G401 (cell line): ENCODE measurements at regions not wholly inside any gene's neighbourhood (a gene's known extent, or its start where the extent isn't known, plus 50 kb on each side); places are given as distances from the start of the nearest gene placed in this dataset.

ENCODE experiments used
- DNase-seq: peaks from one replicate; pipeline ENCODE4 v3.0.0-alpha.2; 2015; ENCODE audit warnings: low spot score
- in situ Hi-C: cut with HindIII; loops from 2 replicates; pipeline ENCODE4 v1.10.0; 2016; ENCODE audit warnings: low sequenced_read_pairs, mixed read lengths

- no peak for DNase-seq
- in situ Hi-C loops: no loop called here
These were observed 431.4 kb upstream of the AGTR1 start for GRCh38 chr3:148266341-148266740.

DNA sequence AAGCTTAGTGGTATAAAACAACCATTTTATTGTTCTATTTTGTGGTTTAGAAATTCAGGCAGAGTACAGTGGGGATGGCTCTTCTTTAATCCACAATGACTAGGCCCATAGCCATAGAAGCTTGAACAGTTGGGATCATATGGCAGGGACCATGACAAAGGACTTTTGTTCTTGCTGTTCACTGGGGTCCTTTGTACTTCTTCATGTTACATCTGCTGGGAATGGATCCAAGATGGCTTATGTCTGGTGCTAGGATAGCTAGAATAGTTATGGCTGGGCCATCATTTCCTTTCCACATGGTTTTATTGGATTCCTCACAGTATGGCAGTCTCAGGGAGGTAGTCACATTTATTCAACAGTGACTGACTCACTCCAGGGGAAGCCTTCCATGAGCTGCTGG is 427.9 kb upstream of the AGTR1 start:
- peak; percentile 5 for DNase-seq
- in situ Hi-C loops: no loop called here

GRCh38 chr3:148280623-148281242 is 417.0 kb upstream of the AGTR1 start:
- in situ Hi-C loops: no loop called here
- no peak for DNase-seq

DNA sequence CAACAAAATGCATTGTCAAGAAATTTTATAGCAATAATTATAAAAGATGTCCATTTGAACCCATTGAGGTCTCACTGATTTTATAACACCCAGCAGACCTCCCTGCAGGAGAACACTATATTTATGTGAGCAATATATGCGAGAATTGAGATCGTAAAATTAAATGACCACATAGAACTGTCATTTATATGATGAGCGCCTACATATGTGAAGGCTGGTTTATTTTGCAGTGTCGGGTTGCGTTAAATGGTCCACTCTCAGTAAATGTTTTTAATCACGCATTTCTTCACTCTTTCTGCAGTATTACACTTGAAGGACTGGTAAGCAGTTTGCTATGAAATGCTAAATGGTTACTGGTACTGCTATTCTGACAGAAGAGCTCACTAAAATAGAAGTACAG is 408.5 kb upstream of the AGTR1 start:
- in situ Hi-C loops: no loop called here
- no peak for DNase-seq

- in situ Hi-C loops: no loop called here
These were observed 400.7 kb upstream of the AGTR1 start for GRCh38 chr3:148297013-148297412.

GRCh38 chr3:148307443-148307843 is 390.3 kb upstream of the AGTR1 start:
- in situ Hi-C loops: no loop called here
- no peak for DNase-seq

More at GRCh38 chr3:148297013-148297412, 400.7 kb upstream of the AGTR1 start:
- no peak for DNase-seq

DNA sequence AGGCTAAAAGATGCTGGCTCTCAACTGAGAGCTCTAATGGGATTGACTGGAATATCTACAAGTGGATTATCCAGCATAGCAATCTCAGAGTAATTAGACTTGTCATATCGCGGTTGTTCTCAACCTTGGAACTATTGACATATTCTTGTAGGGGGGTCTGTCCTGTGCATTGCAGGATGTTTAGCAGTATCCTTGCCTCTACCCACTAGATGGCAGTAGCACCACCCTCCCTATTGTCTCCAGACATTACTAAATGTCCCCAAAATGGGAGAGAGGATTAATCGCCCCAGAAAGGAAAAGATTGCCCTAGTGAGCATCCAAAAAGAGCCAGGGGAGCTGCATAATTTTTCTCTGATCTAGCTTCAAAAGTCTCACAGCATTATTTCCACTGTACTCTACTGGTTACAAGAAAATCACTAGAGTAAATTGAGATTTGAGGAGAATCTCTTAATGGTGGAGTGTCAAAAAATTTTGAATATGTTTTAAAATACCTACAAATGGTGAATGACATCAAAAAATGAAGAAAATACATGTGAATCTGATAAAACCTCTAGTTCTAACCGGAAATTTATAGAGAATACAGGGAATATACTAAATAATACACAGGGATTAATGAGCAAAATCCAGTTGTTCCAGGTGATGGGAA is 388.2 kb upstream of the AGTR1 start:
- in situ Hi-C loops: no loop called here
- DNase-seq: peak; percentile 14

GRCh38 chr3:148315756-148316155 is 381.9 kb upstream of the AGTR1 start:
- no peak for DNase-seq
- in situ Hi-C loops: no loop called here

GRCh38 chr3:148318240-148318639 is 379.5 kb upstream of the AGTR1 start:
- DNase-seq: no peak
- in situ Hi-C loops: no loop called here

- no peak for DNase-seq
- in situ Hi-C loops: no loop called here
These were observed 378.4 kb upstream of the AGTR1 start for GRCh38 chr3:148319161-148319915.

- in situ Hi-C loops: no loop called here
- DNase-seq: no peak
These were observed 377.7 kb upstream of the AGTR1 start for GRCh38 chr3:148319960-148320359.

DNA sequence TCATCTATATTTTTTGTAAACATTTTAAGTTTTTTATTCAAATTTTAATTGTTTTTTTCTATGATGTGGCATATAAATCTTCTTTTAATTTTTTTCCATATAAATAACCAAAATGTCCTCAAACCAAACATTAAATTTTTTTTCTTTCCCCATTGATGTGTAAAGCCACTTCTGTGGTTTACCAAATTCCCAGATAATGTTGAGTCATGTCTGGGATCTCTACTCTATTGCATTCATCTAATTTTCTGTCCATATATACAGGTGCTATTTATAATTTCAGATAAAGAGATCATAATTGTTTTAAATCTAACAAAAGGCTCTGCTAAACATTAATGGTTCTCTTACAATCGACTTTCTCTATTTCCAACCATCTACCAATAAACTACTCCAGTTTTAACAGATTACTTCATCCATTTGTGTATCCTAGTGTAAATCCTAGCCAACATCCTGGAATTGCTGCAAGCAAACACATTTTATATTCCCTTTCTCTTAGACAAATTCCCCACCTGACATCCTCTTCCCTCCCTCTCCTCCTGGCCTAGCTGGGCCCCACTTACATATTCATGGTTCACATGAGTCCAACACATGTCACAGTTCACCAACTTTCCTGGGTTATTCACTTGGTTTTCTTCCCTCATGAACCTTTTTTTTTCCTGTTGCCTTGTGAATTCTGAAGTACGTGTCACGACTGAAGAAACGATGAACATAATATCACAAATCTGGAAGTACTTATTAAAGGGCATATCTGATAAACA is 368.0 kb upstream of the AGTR1 start:
- DNase-seq: no peak
- in situ Hi-C loops: no loop called here

DNA sequence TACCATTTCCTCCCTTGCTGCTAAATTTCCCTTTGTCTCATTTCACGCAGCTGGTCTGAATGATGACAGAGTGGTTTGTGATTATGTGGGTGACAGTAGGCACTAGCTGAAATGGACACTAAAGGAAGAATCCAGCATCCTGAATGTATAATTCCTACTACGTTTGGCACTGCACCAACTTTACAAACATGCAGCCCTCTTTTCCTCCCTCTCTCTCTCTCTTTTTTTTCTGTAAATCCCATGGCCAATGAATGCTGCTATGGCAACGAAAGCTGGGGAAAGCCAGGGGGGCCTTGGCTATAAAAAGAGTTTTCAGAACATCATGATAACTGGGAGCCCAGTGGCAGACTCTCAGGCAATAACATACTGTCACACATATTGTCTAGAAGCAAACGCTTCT is 367.2 kb upstream of the AGTR1 start:
- in situ Hi-C loops: no loop called here
- no peak for DNase-seq

- in situ Hi-C loops: no loop called here
These were observed 366.4 kb upstream of the AGTR1 start for GRCh38 chr3:148331081-148331846.

DNA sequence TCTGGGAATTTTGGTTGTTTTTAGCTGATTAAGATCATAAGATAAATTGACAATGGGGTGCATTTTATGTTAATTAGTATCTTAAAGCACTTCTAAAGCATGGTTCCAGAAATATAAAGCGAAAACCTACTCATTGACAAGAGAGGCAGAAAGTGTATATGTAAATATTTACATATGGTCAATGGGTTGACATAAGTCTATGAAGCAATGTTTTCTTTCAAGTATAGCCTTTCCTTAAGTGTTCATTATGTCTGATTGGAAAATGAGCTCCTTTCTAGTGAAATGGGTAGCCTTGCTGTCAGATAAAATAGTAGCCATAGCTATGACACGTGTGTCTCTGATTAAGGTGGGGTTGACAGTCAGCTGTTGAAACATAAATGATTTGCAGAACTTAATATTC is 365.2 kb upstream of the AGTR1 start:
- DNase-seq: no peak
- in situ Hi-C loops: no loop called here

More at GRCh38 chr3:148331081-148331846, 366.4 kb upstream of the AGTR1 start:
- DNase-seq: no peak

DNA sequence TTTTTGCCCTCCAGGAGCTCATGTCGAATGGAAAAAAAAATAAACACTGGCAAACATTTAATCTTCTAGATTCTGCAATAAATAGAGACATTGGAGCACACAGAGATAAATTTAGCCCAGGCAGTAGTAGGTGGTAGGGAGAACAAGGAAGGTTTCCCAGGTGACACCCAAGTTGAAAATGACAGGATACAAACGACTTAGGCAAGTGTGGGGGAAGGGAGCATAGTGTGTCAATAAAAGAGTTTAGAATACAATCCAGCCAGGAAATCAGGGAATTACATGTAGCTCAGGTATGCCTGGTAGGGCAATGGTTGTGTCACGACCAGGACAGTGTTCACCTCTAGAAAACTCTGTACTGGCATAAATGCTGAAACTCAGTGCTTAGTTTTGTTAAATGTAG is 364.6 kb upstream of the AGTR1 start:
- in situ Hi-C loops: no loop called here
- DNase-seq: no peak

DNA sequence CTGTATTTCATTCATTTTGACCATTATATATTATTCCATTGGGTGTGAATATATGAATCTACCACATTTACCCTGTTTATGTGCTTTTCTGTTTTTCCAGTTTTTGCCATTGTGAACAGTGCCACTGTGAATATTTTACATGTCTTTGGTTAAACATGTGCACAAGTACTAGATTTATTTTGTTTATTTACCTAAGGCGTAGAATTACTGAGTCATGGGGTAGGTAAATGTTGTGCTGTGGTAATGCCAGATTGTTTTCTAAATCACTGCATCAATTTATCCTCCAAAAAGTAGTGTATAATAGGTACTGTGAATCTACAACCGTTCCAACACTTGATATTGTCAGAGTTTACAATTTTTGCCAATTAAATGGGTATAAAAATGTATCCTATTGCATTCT is 362.1 kb upstream of the AGTR1 start:
- in situ Hi-C loops: no loop called here
- no peak for DNase-seq

GRCh38 chr3:148343416-148343815 is 354.3 kb upstream of the AGTR1 start:
- no peak for DNase-seq
- in situ Hi-C loops: no loop called here

- no peak for DNase-seq
- in situ Hi-C loops: no loop called here
These were observed 353.2 kb upstream of the AGTR1 start for GRCh38 chr3:148344521-148344920.
